Lung (tissue), 11 donors: ENCODE measurements at regions not wholly inside any gene's neighbourhood (a gene's known extent, or its start where the extent isn't known, plus 50 kb on each side); places are given as distances from the start of the nearest gene placed in this dataset.

Experiments used
- ATAC-seq: fragments of 200-7000 bp; cut with Tn5 transposase; one replicate; pipeline ENCODE4 v1.9.1; 2020; ENCODE audit warnings: moderate number of reproducible peaks; ENCODE audit not compliant: insufficient read depth, low FRiP score
- DNase-seq, 3 donors: peaks; one replicate each; pipeline ENCODE4 v3.0.0-alpha.2; 2013 to 2017
- H3K27ac ChIP-seq, 2 donors: one replicate each; pipeline ENCODE4 v1.5.1; 2013; ENCODE audit warnings: mild to moderate bottlenecking in 2 of 2, moderate library complexity in 2 of 2, control low read depth in 1 of 2, inconsistent platforms in 1 of 2, low read depth in 1 of 2, low read length in 1 of 2
- H3K27me3 ChIP-seq, 3 donors: one replicate each; pipeline ENCODE4 v1.5.1; 2013; ENCODE audit warnings: low read length in 2 of 3; ENCODE audit not compliant: control insufficient read depth in 3 of 3, insufficient read depth in 3 of 3
- H3K36me3 ChIP-seq, 4 donors: one replicate each; pipeline ENCODE4 v1.5.1; 2013; ENCODE audit warnings: low read length in 4 of 4, mild to moderate bottlenecking in 1 of 4, moderate library complexity in 1 of 4; ENCODE audit not compliant: control insufficient read depth in 4 of 4, insufficient read depth in 4 of 4
- H3K4me1 ChIP-seq, 5 donors: one replicate each; pipeline ENCODE4 v1.5.1; 2013; ENCODE audit warnings: low read length in 5 of 5, mild to moderate bottlenecking in 2 of 5, moderate library complexity in 1 of 5; ENCODE audit not compliant: control insufficient read depth in 5 of 5, insufficient read depth in 5 of 5
- H3K4me3 ChIP-seq: one replicate; pipeline ENCODE4 v1.5.1; 2013; ENCODE audit warnings: mild to moderate bottlenecking, control low read depth, moderate library complexity
- H3K9ac ChIP-seq, 2 donors: one replicate each; pipeline ENCODE4 v1.5.1; 2013; ENCODE audit warnings: low read length in 2 of 2, control low read depth in 1 of 2; ENCODE audit not compliant: insufficient read depth in 1 of 2
- H3K9me3 ChIP-seq, 4 donors: one replicate each; pipeline ENCODE4 v1.5.1; 2013; ENCODE audit warnings: low read length in 3 of 4, mild to moderate bottlenecking in 1 of 4, moderate library complexity in 1 of 4; ENCODE audit not compliant: control insufficient read depth in 4 of 4, insufficient read depth in 3 of 4
- WGBS, 2 donors: extraction: QIAGEN DNeasy Blood & Tissue Kit; methylation state at CpG; one replicate each; pipeline ENCODE4 v1.1.7; 2013; 5-methylcytosine and 5-hydroxymethylcytosine counted together
- TF ChIP-seq, protein P1 (sequence below): IDR thresholded peaks from 2 replicates; pipeline ENCODE4 v1.5.1; 2012; ENCODE audit warnings: mild to moderate bottlenecking; ENCODE audit errors: control extremely low read depth, extremely low read depth
- donor health status: control.
- donor health status: control.
- donor health status: Bipolar disorder and iron deficiency.
- donor health status: healthy.
- donor health status: DM: yes; HTN: yes; CAD: no.

DNA sequence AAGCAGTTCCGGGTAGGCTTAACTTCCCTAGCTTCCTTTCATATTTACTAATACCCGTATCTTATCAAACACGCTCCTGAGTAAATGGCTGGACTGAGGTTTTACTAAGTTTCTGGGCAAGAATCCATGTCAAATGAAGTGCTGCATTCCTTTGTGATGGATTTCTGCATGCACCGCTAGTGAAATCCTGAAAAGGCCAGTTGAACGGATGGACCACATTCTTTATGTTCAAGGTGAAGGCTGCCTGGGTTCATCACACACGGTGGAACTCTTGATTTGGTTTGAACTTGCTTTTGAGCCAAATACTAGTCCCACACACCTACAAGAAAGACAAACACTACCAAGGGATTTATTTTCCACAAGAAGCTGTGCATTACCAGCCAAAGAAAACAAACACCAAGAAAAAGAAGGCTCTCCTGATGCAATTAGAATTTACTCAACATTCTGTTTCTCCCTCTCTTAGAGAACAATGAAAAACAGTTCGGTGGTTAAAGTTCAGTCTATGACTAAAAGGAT lies 255.0 kb upstream of the SEMA3C start:
- DNase-seq (peak; percentile 23 to 72 (median 47)), ATAC-seq (peak; percentile 47)
- no peak overlapping the region for H3K9ac ChIP-seq
- H3K27me3 ChIP-seq, result no peaks in the 10 kb centered on the region
- WGBS, 2 donors, result 53 to 80% methylated on average over 7 of the region's 7 CpGs
- H3K27ac ChIP-seq, result no peak overlapping the region
- H3K9me3 ChIP-seq, result no peaks in the 10 kb centered on the region
- H3K36me3 ChIP-seq, result no peaks in the 10 kb centered on the region
- no peak overlapping the region for H3K4me3 ChIP-seq
- TF ChIP-seq, protein P1, sequence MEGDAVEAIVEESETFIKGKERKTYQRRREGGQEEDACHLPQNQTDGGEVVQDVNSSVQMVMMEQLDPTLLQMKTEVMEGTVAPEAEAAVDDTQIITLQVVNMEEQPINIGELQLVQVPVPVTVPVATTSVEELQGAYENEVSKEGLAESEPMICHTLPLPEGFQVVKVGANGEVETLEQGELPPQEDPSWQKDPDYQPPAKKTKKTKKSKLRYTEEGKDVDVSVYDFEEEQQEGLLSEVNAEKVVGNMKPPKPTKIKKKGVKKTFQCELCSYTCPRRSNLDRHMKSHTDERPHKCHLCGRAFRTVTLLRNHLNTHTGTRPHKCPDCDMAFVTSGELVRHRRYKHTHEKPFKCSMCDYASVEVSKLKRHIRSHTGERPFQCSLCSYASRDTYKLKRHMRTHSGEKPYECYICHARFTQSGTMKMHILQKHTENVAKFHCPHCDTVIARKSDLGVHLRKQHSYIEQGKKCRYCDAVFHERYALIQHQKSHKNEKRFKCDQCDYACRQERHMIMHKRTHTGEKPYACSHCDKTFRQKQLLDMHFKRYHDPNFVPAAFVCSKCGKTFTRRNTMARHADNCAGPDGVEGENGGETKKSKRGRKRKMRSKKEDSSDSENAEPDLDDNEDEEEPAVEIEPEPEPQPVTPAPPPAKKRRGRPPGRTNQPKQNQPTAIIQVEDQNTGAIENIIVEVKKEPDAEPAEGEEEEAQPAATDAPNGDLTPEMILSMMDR, result no peak
- peaks cover 0 to 9% (median 5%) of the 10 kb centered on the region in 5 donors for H3K4me1 ChIP-seq

DNA sequence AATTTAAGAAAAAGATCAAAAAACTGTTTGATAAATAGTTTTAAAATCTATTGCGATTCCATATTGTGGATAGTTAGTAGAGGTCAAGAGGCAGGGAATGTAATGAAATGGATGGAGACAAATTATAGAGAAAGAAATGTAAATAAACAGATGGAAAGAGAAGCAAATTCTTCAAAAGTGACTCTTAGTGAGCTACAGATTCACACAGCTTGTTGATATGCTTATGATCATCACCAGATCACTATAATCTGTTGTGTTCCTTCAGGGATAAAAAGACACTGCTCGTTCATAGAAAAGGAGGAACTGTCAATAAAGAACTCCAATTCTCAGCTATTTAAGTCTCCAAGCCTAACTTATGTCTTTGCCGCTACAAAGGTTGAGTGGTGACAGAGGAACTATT lies 251.4 kb upstream of the SEMA3C start:
- ATAC-seq, result no peak
- Histone ChIP-seq H3K9me3 (no peaks in the 10 kb centered on the region), H3K4me1 (peaks cover 0 to 9% (median 5%) of the 10 kb centered on the region in 5 donors), H3K27ac (no peak overlapping the region), H3K9ac (no peak overlapping the region), H3K4me3 (no peak overlapping the region), H3K36me3 (no peaks in the 10 kb centered on the region), H3K27me3 (no peaks in the 10 kb centered on the region)
- TF ChIP-seq, protein P1, result no peak
- no peak for DNase-seq
- 74 to 93% methylated on average over 3 of the region's 3 CpGs for WGBS, 2 donors

DNA sequence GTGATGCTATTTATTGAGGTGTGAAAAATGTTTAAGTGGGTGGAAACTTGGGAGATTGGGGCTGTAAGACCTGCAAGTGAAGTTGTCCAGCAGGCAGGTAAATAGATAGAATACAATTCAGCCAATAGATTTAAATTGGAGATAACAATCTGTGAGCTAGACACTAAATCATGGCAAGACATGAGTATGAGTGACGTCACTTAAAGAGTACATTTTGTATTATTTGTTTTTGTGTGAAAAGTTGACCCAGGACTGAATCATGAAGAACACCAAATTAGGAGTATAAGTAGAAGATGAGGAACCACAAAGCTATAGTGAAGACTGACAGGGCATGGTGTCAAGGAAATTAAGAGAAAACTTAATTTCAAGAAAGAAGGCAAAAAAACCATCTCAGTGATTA lies 249.1 kb upstream of the SEMA3C start:
- no peaks in the 10 kb centered on the region for H3K4me1 ChIP-seq
- no peak for DNase-seq
- no peak overlapping the region for H3K27ac ChIP-seq
- WGBS, 2 donors, result 88 to 89% methylated on average over 1 of the region's 1 CpG
- no peaks in the 10 kb centered on the region for H3K36me3 ChIP-seq
- no peak overlapping the region for H3K4me3 ChIP-seq
- no peaks in the 10 kb centered on the region for H3K27me3 ChIP-seq
- no peak for ATAC-seq
- no peak overlapping the region for H3K9ac ChIP-seq
- H3K9me3 ChIP-seq, result no peaks in the 10 kb centered on the region
- TF ChIP-seq, protein P1, result no peak

DNA sequence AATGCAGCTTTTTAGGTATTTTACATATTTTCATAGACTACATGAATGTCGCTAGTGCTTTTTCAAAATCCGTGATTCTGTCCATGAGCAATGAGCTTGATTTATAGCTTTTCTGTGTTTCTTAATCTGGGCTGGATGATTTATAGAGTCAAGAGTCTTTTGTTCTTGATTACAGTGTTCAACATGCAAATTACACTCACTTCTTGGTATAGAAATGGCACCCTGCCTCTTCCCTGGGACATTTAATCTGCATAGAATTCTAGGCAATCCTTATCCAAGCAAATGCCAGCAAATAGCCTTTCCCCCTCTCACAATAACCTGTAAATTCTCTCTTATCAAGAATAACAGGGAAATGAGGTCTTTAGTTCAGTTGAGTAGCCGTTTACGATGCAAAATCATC lies 246.2 kb upstream of the SEMA3C start:
- 84 to 91% methylated on average over 4 of the region's 4 CpGs for WGBS, 2 donors
- TF ChIP-seq, protein P1, result no peak
- H3K4me3 ChIP-seq, result no peak overlapping the region
- H3K9me3 ChIP-seq, result no peaks in the 10 kb centered on the region
- H3K27me3 ChIP-seq, result no peaks in the 10 kb centered on the region
- H3K4me1 ChIP-seq, result peaks cover 0 to 4% (median 0%) of the 10 kb centered on the region in 5 donors
- no peak overlapping the region for H3K9ac ChIP-seq
- no peaks in the 10 kb centered on the region for H3K36me3 ChIP-seq
- DNase-seq (no peak), ATAC-seq (no peak)
- no peak overlapping the region for H3K27ac ChIP-seq
